Breast epithelium (tissue), 3 donors: ENCODE measurements at regions not wholly inside any gene's neighbourhood (a gene's known extent, or its start where the extent isn't known, plus 50 kb on each side); places are given as distances from the start of the nearest gene placed in this dataset.

Source experiments
- CTCF ChIP-seq, 3 donors: fragments of 450-650 bp; IDR thresholded peaks; one replicate each; pipeline ENCODE4 v1.5.1; 2016 to 2017; ENCODE audit warnings: antibody characterized with exemption in 3 of 3, mild to moderate bottlenecking in 3 of 3, moderate library complexity in 3 of 3
- POLR2A ChIP-seq: fragments of 450-650 bp; IDR thresholded peaks from one replicate; pipeline ENCODE4 v1.6.1; 2016; ENCODE audit warnings: antibody characterized with exemption, mild to moderate bottlenecking, moderate library complexity
- POLR2AphosphoS5 ChIP-seq, 3 donors: sonication (generic); formaldehyde crosslinking; IDR thresholded peaks; one replicate each; pipeline ENCODE4 v1.6.1; 2017; ENCODE audit warnings: antibody characterized with exemption in 3 of 3

DNA sequence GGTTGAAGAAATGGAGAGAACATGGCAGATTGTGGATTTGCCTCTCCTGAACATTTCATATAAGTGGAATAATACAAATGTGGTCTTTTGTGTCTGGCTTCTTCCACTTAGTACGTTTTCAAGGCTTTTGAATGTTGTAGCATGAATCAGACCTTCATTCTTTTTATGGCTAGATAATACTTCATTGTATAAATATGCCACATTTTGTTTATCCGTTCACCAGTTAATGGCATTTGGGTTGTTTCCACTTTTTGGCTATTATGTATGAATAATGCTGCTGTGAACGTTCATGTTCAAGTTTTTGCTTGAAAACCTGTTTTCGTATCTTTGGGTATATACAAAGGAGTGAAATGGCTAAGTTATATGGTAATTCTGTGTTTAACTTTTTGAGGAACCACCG is 130.4 kb downstream of the TANC2 start:
- TF ChIP-seq POLR2A (no peak), CTCF (IDR thresholded peaks at IDR 0.05) (no peak), POLR2AphosphoS5 (IDR thresholded peaks at IDR 0.05) (no peak)
